ENCODE measurements at regions not wholly inside any gene's neighbourhood (a gene's known extent, or its start where the extent isn't known, plus 50 kb on each side); places are given as distances from the start of the nearest gene placed in this dataset.

- no peak for TF ChIP-seq CTCF (IDR thresholded peaks at IDR 0.05; ENCODE audit: borderline replicate concordance, extremely low read depth, low read length, poor library complexity, severe bottlenecking)
- no peak for TF ChIP-seq EZH2 (IDR thresholded peaks at IDR 0.05; ENCODE audit: borderline replicate concordance, low read depth, low read length, severe bottlenecking)
These were observed 73.3 kb upstream of the LHX1 start for GRCh38 chr17:36863676-36864612.

Measured in DND-41 (cell line).